ENCODE measurements at regions not wholly inside any gene's neighbourhood (a gene's known extent, or its start where the extent isn't known, plus 50 kb on each side); places are given as distances from the start of the nearest gene placed in this dataset.

- H3K4me3 ChIP-seq (ENCODE audit: low read depth in 2 of 2, low read length in 1 of 2) = no peak overlapping the region
- no peak overlapping the region for H3K4me2 ChIP-seq
- no peak for DNase-seq
- TF ChIP-seq MAX (IDR thresholded peaks at IDR 0.05; ENCODE audit: low read depth) (no peak), NRF1 (IDR thresholded peaks at IDR 0.05; ENCODE audit: low read depth, low read length) (no peak), GABPA (IDR thresholded peaks at IDR 0.05; ENCODE audit: low read depth) (no peak), SIN3A (IDR thresholded peaks at IDR 0.05; ENCODE audit: borderline replicate concordance, low read depth, low read length) (no peak), JUND (IDR thresholded peaks at IDR 0.05) (no peak), RFX5 (IDR thresholded peaks at IDR 0.05; ENCODE audit: low read length) (no peak), FOXJ3 (CRISPR knock-in tag; IDR thresholded peaks at IDR 0.05) (no peak), ELF1 (IDR thresholded peaks at IDR 0.05) (no peak), FOXM1 (IDR thresholded peaks at IDR 0.05; ENCODE audit: low read depth) (no peak), EP300 (IDR thresholded peaks at IDR 0.05; ENCODE audit: borderline replicate concordance in 1 of 2, low read depth in 1 of 2, low read length in 1 of 2) (no peak), MXI1 (IDR thresholded peaks at IDR 0.05; ENCODE audit: low read depth, low read length) (no peak), EZH2phosphoT487 (IDR thresholded peaks at IDR 0.05; ENCODE audit: borderline replicate concordance, low read depth) (no peak), USF2 (IDR thresholded peaks at IDR 0.05; ENCODE audit: borderline replicate concordance, low read depth, low read length) (no peak)
- no peak overlapping the region for H3K9ac ChIP-seq
- no peaks in the 10 kb centered on the region for H3F3A ChIP-seq (replicated peaks; ENCODE audit: insufficient read depth)
- H3K9me3 ChIP-seq = no peaks in the 10 kb centered on the region
- no peak overlapping the region for H3K27ac ChIP-seq (ENCODE audit: low read depth in 2 of 2, low read length in 1 of 2)
- H3K9me2 ChIP-seq = no peaks in the 10 kb centered on the region
- H3K4me1 ChIP-seq (ENCODE audit: control insufficient read depth in 1 of 2, insufficient read depth in 2 of 2, low read depth in 1 of 2, low read length in 1 of 2) = no peaks in the 10 kb centered on the region
- CTCF ChIA-PET = no interaction called here
- H3K36me3 ChIP-seq (replicated peaks in 1 of 2; ENCODE audit: control insufficient read depth in 1 of 2, insufficient read depth in 2 of 2, low read length in 1 of 2) = no peaks in the 10 kb centered on the region
- H2AFZ ChIP-seq (ENCODE audit: low read depth) = no peak overlapping the region
- no peaks in the 10 kb centered on the region for H3K27me3 ChIP-seq (ENCODE audit: insufficient read depth)
- no peaks in the 10 kb centered on the region for H4K20me1 ChIP-seq (ENCODE audit: insufficient read depth)
- 44% methylated on average over 11 of the region's 11 CpGs for WGBS (ENCODE audit: low lambda C conversion rate)
- no peaks in the 10 kb centered on the region for H3K79me2 ChIP-seq (ENCODE audit: insufficient read depth)
- POLR2A ChIA-PET = no interaction called here
Measured at GRCh38 chr12:115672506-115673080, 604.9 kb downstream of the MED13L start.

- no peaks in the 10 kb centered on the region for H3K79me2 ChIP-seq (ENCODE audit: insufficient read depth)
- H2AFZ ChIP-seq (ENCODE audit: low read depth) = no peak overlapping the region
- no peaks in the 10 kb centered on the region for H3K36me3 ChIP-seq (replicated peaks in 1 of 2; ENCODE audit: control insufficient read depth in 1 of 2, insufficient read depth in 2 of 2, low read length in 1 of 2)
- no peak overlapping the region for H3K4me2 ChIP-seq
- no peaks in the 10 kb centered on the region for H3K4me1 ChIP-seq (ENCODE audit: control insufficient read depth in 1 of 2, insufficient read depth in 2 of 2, low read depth in 1 of 2, low read length in 1 of 2)
- no peak overlapping the region for H3K4me3 ChIP-seq (ENCODE audit: low read depth in 2 of 2, low read length in 1 of 2)
- H3K9me3 ChIP-seq = no peaks in the 10 kb centered on the region
- no peaks in the 10 kb centered on the region for H3K9me2 ChIP-seq
- 57% methylated on average over 3 of the region's 3 CpGs for WGBS (ENCODE audit: low lambda C conversion rate)
- TF ChIP-seq RCOR1 (IDR thresholded peaks at IDR 0.05; ENCODE audit: low read length) (no peak), GABPA (IDR thresholded peaks at IDR 0.05; ENCODE audit: low read depth) (no peak), TEAD4 (IDR thresholded peaks at IDR 0.05; ENCODE audit: borderline replicate concordance, insufficient read depth) (no peak), MAX (IDR thresholded peaks at IDR 0.05; ENCODE audit: low read depth) (no peak), SIN3A (IDR thresholded peaks at IDR 0.05; ENCODE audit: borderline replicate concordance, low read depth, low read length) (no peak), SMC3 (IDR thresholded peaks at IDR 0.05; ENCODE audit: low read depth, low read length) (no peak), TAF1 (IDR thresholded peaks at IDR 0.05; ENCODE audit: borderline replicate concordance, low read depth, low read length) (no peak), IRF3 (IDR thresholded peaks at IDR 0.05; ENCODE audit: low read depth, low read length) (no peak), PBX3 (IDR thresholded peaks at IDR 0.05) (no peak)
- POLR2A ChIA-PET = no interaction called here
- CTCF ChIA-PET = no interaction called here
- H3K9ac ChIP-seq = no peak overlapping the region
- H4K20me1 ChIP-seq (ENCODE audit: insufficient read depth) = no peaks in the 10 kb centered on the region
- no peaks in the 10 kb centered on the region for H3F3A ChIP-seq (replicated peaks; ENCODE audit: insufficient read depth)
- no peak overlapping the region for H3K27ac ChIP-seq (ENCODE audit: low read depth in 2 of 2, low read length in 1 of 2)
- no peak for DNase-seq
- H3K27me3 ChIP-seq (ENCODE audit: insufficient read depth) = no peaks in the 10 kb centered on the region
Measured at GRCh38 chr12:115672086-115672485, 605.4 kb downstream of the MED13L start.

Data from SK-N-SH (cell line).